Ishikawa (cell line): ENCODE measurements at regions not wholly inside any gene's neighbourhood (a gene's known extent, or its start where the extent isn't known, plus 50 kb on each side); places are given as distances from the start of the nearest gene placed in this dataset.

ENCODE experiments used
- CEBPB ChIP-seq: IDR thresholded peaks from 2 replicates; pipeline ENCODE4 v1.6.1; 2012
- CREB1 ChIP-seq: IDR thresholded peaks from 2 replicates; pipeline ENCODE4 v1.6.1; 2012; ENCODE audit warnings: low read depth
- EGR1 ChIP-seq: IDR thresholded peaks from 2 replicates; pipeline ENCODE4 v1.6.1; 2012
- EP300 ChIP-seq: IDR thresholded peaks from 2 replicates; pipeline ENCODE4 v1.6.1; 2012; ENCODE audit warnings: borderline replicate concordance
- FOXM1 ChIP-seq: IDR thresholded peaks from 2 replicates; pipeline ENCODE4 v1.6.1; 2012; ENCODE audit warnings: low read depth, borderline replicate concordance
- NFIC ChIP-seq: IDR thresholded peaks from 2 replicates; pipeline ENCODE4 v1.6.1; 2012
- RAD21 ChIP-seq: IDR thresholded peaks from 2 replicates; pipeline ENCODE4 v1.6.1; 2012; ENCODE audit warnings: low read depth
- TAF1 ChIP-seq: IDR thresholded peaks from 2 replicates; pipeline ENCODE4 v1.6.1; 2012; ENCODE audit warnings: low read depth, mild to moderate bottlenecking
- TCF12 ChIP-seq: IDR thresholded peaks from 2 replicates; pipeline ENCODE4 v1.6.1; 2012; ENCODE audit warnings: low read depth
- TEAD4 ChIP-seq: IDR thresholded peaks from 2 replicates; pipeline ENCODE4 v1.6.1; 2012
- YY1 ChIP-seq: IDR thresholded peaks from 2 replicates; pipeline ENCODE4 v1.6.1; 2012; ENCODE audit warnings: low read depth
- ZBTB7A ChIP-seq: IDR thresholded peaks from 2 replicates; pipeline ENCODE4 v1.6.1; 2012; ENCODE audit warnings: low read depth
- TF ChIP-seq, protein P1 (sequence below): IDR thresholded peaks from 2 replicates; pipeline ENCODE4 v1.6.1; 2012
- TF ChIP-seq, protein P2 (sequence below): IDR thresholded peaks from 2 replicates; pipeline ENCODE4 v1.6.1; 2012
- TF ChIP-seq, protein P3 (sequence below): IDR thresholded peaks from 2 replicates; pipeline ENCODE4 v1.6.1; 2012; ENCODE audit warnings: low read depth, mild to moderate bottlenecking

DNA sequence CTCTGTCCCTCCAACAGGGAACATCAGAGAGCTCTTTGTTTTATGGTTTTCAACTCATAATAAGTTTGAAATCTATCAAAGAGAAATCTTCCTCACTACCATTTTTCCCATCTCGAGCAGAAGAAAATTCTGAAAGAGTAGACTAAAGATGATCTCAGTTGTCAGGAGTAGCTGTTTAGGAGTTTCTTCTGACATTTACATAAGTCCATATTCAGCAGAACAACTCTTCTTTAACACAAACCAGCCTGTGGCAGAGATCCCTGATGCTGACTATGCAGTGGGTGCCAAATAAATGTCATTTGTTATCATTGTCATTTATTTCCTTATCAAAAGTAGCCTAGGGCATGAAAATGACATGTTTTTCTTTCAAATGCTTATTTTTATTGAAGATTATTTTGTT lies 380.7 kb downstream of the MBD2 start:
- TF ChIP-seq, protein P1, sequence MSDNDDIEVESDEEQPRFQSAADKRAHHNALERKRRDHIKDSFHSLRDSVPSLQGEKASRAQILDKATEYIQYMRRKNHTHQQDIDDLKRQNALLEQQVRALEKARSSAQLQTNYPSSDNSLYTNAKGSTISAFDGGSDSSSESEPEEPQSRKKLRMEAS = no peak
- no peak for TF ChIP-seq TAF1
- no peak for TF ChIP-seq RAD21
- TF ChIP-seq ZBTB7A = no peak
- no peak for TF ChIP-seq CREB1
- TF ChIP-seq, protein P2, sequence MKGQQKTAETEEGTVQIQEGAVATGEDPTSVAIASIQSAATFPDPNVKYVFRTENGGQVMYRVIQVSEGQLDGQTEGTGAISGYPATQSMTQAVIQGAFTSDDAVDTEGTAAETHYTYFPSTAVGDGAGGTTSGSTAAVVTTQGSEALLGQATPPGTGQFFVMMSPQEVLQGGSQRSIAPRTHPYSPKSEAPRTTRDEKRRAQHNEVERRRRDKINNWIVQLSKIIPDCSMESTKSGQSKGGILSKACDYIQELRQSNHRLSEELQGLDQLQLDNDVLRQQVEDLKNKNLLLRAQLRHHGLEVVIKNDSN = no peak
- TF ChIP-seq NFIC = no peak
- no peak for TF ChIP-seq TEAD4
- TF ChIP-seq CEBPB = no peak
- no peak for TF ChIP-seq EP300
- TF ChIP-seq TCF12 = no peak
- no peak for TF ChIP-seq EGR1
- no peak for TF ChIP-seq FOXM1
- TF ChIP-seq, protein P3, sequence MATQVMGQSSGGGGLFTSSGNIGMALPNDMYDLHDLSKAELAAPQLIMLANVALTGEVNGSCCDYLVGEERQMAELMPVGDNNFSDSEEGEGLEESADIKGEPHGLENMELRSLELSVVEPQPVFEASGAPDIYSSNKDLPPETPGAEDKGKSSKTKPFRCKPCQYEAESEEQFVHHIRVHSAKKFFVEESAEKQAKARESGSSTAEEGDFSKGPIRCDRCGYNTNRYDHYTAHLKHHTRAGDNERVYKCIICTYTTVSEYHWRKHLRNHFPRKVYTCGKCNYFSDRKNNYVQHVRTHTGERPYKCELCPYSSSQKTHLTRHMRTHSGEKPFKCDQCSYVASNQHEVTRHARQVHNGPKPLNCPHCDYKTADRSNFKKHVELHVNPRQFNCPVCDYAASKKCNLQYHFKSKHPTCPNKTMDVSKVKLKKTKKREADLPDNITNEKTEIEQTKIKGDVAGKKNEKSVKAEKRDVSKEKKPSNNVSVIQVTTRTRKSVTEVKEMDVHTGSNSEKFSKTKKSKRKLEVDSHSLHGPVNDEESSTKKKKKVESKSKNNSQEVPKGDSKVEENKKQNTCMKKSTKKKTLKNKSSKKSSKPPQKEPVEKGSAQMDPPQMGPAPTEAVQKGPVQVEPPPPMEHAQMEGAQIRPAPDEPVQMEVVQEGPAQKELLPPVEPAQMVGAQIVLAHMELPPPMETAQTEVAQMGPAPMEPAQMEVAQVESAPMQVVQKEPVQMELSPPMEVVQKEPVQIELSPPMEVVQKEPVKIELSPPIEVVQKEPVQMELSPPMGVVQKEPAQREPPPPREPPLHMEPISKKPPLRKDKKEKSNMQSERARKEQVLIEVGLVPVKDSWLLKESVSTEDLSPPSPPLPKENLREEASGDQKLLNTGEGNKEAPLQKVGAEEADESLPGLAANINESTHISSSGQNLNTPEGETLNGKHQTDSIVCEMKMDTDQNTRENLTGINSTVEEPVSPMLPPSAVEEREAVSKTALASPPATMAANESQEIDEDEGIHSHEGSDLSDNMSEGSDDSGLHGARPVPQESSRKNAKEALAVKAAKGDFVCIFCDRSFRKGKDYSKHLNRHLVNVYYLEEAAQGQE = no peak
- TF ChIP-seq YY1 = no peak

DNA sequence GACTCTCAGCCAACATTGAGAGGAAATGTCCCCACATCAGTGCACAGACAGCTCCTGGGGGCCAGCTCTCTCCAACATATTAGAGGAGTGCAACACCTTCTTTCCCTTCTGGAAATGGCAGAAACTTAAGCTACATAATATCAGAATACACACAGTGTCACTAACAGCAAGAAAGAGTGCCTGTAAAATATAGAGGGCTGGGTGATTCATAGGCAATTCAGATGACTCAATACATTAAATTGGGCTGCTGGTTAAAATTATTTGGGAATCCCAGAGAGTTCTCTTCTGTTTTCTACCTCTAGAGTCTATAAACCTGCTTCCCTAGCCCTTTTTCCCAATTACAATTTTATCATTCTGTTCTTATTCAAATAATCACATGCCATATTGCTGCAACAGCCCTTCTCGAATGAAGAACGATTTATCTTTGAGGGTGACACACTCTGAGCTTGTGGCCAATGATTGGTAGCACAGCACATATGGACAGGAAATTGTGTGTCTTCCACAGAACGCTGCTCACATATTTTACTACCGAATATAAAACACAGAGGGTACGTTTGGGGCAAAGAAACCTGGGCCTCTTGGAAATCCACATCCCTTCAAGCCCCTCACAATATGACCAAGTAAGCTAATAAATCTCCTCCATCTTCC lies 381.2 kb downstream of the MBD2 start:
- TF ChIP-seq TCF12 = no peak
- TF ChIP-seq ZBTB7A = no peak
- no peak for TF ChIP-seq CREB1

DNA sequence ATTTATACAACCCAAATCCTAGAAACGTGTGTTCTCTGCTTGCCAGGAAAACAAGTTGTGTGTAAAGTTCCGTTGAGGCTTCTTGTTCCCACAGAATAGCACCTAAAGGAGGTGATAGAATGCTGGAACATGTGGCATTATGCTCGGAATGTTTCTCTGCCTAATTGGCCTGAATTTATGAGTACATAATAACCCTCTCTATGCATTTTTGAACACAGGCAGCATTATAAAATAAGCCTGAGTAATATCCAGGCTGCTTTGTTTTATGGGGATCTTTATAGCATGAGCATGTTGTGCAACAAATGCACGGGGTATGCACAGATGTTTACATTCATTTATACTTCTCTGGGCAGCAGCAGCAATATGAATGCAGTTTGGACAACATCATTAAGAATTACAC lies 385.7 kb downstream of the MBD2 start:
- TF ChIP-seq, protein P1 = no peak
- no peak for TF ChIP-seq RAD21
- TF ChIP-seq TCF12 = no peak
- TF ChIP-seq, protein P2 = no peak
- no peak for TF ChIP-seq ZBTB7A
- no peak for TF ChIP-seq EGR1
- TF ChIP-seq TEAD4 = no peak
- TF ChIP-seq FOXM1 = no peak
- TF ChIP-seq EP300 = no peak
- TF ChIP-seq CREB1 = no peak
- TF ChIP-seq TAF1 = no peak
- TF ChIP-seq, protein P3 = no peak
- no peak for TF ChIP-seq CEBPB
- no peak for TF ChIP-seq YY1
- TF ChIP-seq NFIC = no peak

DNA sequence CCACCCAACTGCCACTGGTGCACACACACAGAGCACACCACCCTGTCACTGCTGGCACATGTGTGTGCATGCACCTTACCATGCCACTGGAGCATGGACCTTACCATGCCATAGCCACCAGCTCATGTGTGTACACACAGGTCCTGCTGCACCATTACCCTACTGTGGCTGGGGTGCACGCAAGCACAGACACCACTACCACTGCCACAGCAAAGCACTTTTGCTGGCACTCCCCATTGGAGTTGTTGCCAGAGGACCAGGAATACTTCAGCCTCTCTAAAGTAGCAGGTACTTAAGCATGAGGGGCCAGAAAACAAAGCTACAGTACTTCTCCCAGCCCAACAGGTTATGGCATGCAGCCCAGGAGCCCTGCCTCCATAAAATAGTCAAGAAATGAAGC lies 404.8 kb downstream of the MBD2 start:
- TF ChIP-seq EP300 = no peak

DNA sequence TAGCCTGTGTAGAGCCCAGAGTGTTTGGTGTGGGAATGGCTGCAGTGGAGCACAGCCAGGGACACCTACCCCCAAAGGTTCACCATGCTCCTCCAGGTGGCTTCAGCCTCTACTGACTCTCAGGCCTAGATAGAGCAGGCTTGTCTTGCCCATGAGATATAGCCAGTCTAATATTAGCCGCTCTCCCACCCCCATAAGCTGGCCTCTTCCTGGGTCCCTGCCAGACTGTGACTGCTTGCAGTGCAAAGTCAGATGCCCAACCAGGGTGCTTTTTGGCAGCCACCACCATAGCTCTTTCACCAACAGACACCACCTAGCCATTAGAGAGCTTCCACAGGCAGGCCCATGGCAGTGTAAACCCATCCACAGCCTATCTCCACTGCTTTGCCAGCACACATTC lies 405.3 kb downstream of the MBD2 start:
- TF ChIP-seq TAF1 (no peak), EGR1 (no peak), TEAD4 (no peak)

DNA sequence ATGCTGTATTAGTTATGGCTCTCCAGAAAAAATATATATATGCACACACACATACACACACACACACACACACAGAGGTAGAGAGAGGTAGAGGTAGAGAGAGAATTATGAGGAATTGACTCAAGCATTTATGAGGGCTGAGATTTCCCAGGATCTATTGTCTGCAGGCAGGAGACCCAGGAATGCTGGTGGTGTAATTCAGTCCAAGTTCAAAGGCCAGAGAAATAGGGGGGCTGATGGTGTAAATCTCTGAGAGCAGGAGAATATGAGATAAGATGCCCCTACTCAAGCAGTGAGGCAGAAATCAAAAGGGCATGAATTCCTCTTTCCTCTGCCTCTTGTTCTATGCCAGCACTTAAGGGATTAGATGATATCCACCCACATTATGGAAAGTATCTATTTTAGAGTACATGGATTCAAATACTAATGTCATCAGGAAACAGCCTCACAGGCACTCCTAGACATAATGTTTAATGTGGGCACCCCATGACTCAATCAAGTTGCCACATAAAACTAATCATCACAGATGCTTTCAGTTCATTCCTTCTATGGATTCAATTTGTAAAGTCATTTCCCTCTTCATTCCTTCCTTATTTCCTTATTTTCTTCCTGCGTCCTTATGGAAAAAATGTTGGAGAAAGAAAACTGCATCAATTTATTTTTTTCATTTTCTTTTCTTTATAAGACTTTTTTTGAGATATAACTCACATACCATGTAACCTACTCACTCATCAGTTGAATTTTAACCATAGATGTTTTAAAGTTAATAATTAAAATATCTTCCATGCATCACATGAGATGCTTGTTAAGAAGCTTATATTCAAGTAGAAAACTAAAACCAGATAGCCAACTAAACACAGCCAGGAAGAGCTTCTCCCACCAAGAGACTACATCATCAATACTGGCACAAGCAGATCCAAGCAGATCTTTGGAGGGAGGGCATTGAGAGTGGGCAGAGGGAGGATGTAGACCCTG lies 406.2 kb downstream of the MBD2 start:
- TF ChIP-seq EP300 (no peak), YY1 (no peak), TCF12 (no peak), RAD21 (no peak), TAF1 (no peak), FOXM1 (no peak), EGR1 (no peak), CREB1 (no peak), NFIC (no peak), ZBTB7A (no peak), CEBPB (no peak)
- TF ChIP-seq, protein P1 = no peak
- TF ChIP-seq, protein P3 = no peak
- TF ChIP-seq, protein P2 = no peak
